Endometrium (tissue), 2 donors: ENCODE measurements at regions not wholly inside any gene's neighbourhood (a gene's known extent, or its start where the extent isn't known, plus 50 kb on each side); places are given as distances from the start of the nearest gene placed in this dataset.
"Not testable (repeated sequence)": the region's sequence is repeated elsewhere in the genome, so short reads cannot be mapped to it uniquely, and the experiment has no call there.

ENCODE experiments used
- FAIRE-seq: peaks from 2 replicates; lab custom pipeline; 2012; peaks lifted over from hg19 to GRCh38; lab: Jason Lieb, UNC
- donor health status: control.
- donor health status: control.

DNA sequence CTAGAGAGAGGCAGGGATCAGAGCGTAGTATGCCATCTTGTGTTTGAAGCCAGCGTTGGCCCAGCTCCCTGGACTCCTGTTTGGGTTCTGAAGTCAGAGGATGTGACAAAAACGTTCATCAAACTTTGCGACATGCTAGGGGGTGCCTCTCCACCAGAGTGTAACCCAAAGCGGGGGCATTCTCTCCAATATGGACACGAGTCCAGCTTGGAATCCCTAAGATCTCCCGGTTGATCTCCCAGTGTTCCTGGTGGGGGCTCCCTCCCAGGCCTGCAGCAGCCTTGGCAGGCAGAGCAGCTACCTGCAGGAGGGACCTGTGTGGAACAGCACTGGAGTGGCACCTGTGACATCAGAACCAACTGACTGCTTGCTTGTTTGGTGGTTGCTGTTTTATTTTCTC lies 218.8 kb upstream of the ECI2 start:
- FAIRE-seq = no peak

GRCh38 chr6:4352731-4353130 lies 217.4 kb upstream of the ECI2 start:
- no peak for FAIRE-seq

- no peak for FAIRE-seq
Observed at GRCh38 chr6:4352322-4352669, 216.9 kb upstream of the ECI2 start.

DNA sequence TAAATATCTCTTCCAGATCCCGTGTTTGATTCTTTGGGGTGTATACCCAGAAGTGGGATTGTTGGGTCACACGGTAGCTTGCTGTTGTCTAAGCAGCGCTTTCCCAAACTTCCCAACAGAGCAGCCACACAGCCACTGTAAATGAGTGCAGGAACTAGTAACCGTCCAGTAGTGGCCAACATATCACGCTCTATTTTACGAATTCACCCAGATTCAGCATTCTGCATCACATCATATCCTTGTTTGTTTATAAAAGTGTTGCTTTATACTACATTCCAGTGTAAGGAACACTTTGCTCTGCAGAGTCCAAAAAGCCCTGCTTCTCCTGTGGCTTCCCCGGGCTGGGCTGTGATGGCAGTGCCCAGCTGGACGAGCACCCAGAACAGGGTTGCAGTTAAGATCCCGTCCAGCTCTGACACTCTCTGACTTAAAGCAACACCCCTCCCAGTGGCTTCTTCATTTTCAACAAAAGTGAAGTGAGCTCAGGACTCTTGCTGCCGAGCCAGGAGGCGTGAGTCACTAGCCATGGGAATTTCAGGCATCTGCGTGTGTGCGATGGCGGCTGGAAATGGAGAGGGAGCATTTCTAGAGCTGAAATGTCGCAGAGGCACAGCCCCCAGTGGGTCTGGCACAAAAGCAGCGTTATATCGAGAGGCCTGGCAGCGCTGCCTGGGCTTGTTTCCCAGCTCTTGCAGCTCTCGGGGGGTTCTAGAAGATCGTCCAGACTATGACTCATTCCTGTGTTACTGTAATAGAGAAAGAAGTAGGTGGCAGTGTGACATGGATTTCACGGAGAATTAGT lies 216.3 kb upstream of the ECI2 start:
- FAIRE-seq = no peak

GRCh38 chr6:4350567-4351519 lies 215.5 kb upstream of the ECI2 start:
- no peak for FAIRE-seq

DNA sequence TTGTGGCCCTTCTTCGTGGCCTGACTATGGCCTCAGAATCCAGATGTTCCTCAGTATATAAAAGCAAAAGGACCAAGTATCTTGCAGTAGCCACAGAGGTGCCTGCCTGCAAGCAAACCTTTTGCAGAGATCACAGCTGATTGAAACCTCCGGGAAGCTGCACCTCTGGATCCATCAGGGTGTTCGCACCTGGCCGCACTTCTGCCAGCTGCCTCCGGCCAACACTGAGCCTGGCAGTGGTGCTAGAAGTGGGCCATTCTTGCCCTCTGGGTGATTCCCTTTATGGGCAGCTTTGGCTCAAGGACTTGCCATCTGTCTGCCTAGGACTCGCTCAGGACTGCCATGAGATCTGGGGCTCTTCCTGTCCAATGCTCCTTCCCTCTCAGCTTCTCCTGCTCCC lies 214.6 kb upstream of the ECI2 start:
- no peak for FAIRE-seq

DNA sequence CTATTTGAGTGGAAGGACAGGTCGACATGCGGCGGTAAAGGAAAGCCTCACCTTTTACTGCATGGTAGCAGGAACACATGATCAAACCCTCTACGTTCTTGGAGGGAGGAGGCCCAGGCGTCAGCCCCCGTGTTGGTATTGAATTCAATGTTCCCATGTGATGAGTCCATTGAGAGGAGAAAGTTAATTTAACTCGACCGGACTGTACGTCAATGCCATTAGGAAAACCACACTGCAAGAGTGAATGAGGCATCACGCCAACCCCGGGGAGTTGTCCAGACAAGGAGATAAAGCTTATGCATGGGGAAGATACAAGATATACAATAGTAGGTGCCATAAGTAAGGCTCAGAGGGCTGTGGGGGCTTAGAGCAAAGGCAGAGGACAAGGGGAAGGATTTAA lies 213.9 kb upstream of the ECI2 start:
- FAIRE-seq = no peak

DNA sequence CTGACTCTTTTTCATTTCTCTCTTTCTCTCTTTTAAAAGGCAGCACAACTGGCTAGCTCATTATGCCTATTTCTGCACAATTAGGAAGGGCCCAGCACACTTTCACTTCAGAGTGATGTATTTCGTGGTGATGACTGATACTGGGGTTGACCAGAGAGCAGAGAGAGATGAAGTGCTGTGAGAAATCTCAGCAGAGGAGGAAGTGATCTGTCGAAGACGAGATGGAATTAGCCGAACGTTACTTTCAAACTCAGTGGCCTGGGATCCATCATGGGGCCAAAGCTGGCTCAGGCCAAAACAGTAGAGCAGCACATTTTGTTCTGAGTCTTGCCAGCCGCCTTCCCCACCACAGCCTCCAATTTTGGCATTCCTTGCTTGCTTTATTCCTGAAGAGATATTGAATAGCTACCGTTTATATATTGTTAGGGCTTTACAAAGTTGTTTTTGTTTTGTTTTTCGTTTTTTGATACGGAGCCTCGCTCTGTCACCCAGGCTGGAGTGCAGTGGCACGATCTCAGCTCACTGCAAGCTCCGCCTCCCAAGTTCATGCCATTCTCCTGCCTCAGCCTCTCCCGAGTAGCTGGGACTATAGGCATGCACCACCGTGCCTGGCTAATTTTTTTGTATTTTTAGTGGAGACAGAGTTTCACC lies 213.2 kb upstream of the ECI2 start:
- FAIRE-seq = no peak

- FAIRE-seq = no peak
Observed at GRCh38 chr6:4347877-4348276, 212.5 kb upstream of the ECI2 start.

DNA sequence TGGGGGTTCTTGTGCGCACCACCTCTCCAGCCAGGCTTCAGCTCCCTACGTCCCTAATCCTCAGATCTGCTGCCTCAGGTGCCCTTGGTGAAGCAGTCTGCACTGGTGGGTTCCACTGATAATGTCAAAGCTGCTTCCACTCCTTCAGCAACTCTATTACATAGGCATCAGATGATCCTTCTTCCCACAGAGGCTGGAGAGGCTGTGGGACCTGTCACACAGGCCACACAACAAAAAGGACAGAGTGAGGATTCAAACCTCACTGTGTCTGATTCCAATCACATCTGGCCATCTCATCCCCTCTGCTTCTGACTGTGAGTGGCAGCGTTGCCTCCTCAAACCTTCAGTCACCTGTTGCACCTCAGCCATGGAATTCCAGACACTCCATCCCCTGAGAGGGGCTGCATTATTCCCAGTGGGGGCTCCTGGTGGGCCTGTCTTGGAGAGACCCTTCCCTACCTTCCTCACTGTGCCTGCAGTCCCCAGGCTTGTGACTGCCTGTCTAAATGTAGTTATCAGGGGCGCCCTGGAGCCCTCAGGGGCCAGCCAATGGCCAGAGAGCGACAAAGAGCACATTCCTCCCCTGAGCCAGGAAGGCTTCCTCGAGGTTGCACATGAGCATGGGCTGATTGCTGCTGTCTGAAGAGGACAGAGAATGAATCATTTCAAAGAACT lies 211.4 kb upstream of the ECI2 start:
- FAIRE-seq = no peak

- FAIRE-seq = no peak
Observed at GRCh38 chr6:4345543-4345942, 210.2 kb upstream of the ECI2 start.

DNA sequence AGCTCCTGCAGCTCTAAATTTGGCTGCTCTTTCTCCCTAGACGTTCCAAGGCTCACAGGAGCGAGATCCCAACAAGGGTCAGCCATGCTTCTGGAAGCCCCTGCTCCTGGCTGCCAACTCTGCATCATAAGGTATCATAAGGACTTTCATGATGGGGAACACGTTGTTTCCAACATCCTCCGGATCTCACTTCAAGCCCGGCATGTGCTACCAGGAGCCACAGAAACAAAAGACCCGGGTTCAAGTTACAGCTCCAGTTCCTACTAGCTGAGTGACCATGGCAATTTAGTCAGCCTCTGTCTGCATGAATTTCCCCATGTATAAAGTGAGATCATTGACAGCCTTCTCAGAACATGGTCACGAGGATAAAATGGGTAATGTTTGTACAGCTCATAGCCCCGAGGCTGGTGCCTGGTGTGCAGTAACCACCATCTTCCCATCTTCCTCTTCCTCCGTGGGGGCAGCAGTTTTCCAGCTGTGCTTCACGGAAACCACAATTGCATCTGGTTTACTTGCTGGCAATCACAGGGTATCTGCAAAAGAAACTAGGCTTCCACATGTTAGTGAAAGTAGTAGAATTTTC lies 209.0 kb upstream of the ECI2 start:
- FAIRE-seq = no peak

GRCh38 chr6:4342407-4343137 lies 207.2 kb upstream of the ECI2 start:
- FAIRE-seq = no peak

- no peak for FAIRE-seq
Observed at GRCh38 chr6:4341078-4341797, 205.9 kb upstream of the ECI2 start.

GRCh38 chr6:4340544-4340943 lies 205.2 kb upstream of the ECI2 start:
- no peak for FAIRE-seq

- FAIRE-seq = no peak
Observed at GRCh38 chr6:4338884-4339283, 203.5 kb upstream of the ECI2 start.

DNA sequence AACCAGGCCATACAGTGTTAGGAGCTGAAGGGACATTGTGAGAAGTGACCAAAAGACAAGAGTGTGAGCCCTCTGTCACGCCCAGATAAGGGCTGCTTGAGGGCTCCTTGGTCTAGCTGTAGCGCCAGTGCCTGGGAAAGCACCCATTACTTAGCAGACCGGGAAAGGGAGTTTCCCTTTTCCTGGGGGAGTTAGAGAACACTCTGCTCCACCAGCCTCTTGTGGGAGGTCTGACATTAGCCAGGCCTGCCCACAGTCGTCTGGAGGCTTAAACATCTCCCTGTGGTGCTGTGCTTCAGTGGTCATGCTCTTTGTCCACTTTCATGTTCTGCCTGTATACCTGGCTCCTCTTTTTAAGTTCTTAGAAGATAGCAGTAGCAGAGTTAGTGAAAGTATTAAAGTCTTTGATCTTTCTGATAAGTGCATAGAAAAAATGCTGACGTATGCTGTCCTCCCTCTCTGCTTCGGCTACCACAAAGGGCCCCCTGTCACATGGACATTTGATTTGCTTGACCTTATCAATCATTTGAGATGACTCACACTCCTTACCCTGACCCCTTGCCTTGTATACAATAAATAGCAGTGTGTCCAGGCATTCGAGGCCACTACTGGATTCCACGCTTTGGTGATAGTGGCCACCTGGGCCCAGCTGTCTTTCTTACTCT lies 201.5 kb upstream of the ECI2 start:
- FAIRE-seq = no peak

DNA sequence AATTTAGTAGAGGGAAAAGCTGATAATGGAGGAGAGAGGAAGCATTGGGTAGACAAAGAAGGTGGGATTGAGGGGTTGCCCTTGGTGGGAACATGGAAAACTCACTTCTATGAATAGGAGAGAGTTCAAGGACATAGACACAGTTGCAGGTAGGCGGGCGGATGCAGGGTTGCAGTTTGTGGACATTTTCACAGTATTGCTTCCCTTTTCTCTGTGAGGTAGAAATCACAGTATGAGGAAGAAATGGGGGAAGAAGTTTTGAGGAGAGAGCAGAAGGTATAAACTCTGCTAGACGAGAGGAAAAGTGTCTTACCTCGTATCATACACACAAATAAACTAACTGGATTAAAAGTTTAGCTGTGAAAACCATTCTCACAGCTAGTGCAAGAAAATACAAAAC lies 200.7 kb upstream of the ECI2 start:
- FAIRE-seq = no peak

DNA sequence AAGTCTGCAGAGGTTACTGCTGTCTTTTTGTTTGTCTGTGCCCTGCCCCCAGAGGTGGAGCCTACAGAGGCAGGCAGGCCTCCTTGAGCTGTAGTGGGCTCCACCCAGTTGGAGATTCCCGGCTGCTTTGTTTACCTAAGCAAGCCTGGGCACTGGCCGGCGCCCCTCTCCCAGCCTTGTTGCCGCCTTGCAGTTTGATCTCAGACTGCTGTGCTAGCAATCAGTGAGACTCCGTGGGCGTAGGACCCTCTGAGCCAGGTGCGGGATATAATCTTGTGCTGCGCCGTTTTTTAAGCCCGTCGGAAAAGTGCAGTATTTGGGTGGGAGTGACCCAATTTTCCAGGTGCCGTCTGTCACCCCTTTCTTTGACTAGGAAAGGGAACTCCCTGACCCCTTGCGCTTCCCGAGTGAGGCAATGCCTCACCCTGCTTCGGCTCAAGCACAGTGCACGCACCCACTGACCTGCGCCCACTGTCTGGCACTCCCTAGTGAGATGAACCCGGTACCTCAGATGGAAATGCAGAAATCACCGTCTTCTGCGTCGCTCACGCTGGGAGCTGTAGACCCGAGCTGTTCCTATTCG lies 198.9 kb upstream of the ECI2 start:
- FAIRE-seq = not testable (repeated sequence)

DNA sequence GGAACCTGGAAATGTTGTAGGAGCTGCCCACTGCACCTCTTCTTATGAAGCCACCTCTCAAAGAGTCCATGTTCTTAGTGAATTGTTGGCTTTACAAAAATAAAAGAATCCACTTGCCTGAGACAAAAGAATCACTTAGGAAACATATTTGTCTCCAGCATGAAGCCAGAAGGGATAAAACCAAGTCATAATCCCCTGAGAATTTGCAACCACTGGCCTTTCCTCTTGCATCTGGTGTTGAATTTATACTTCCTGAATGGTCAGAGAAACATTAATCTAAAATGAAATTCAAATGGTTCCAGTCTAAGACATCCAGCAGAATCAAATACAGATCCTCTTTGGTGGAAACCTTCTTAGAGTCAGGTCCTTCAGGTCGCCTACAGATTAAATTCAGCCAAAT lies 192.5 kb upstream of the ECI2 start:
- no peak for FAIRE-seq
